ENCODE measurements at regions not wholly inside any gene's neighbourhood (a gene's known extent, or its start where the extent isn't known, plus 50 kb on each side); places are given as distances from the start of the nearest gene placed in this dataset.

- H3K36me3 ChIP-seq (ENCODE audit: control insufficient read depth, insufficient read depth, low read length), result no peaks in the 10 kb centered on the region
- H3K9me3 ChIP-seq (ENCODE audit: control insufficient read depth, low read length), result no peaks in the 10 kb centered on the region
- H2AFZ ChIP-seq, result no peak overlapping the region
- no peak for TF ChIP-seq CTCF (IDR thresholded peaks at IDR 0.05)
- no peak overlapping the region for H3K4me2 ChIP-seq (ENCODE audit: low read length)
- no peaks in the 10 kb centered on the region for H3K27me3 ChIP-seq (ENCODE audit: control insufficient read depth, insufficient read depth, low read length)
- H3K27ac ChIP-seq, result no peak overlapping the region
- no peak overlapping the region for H3K4me3 ChIP-seq (ENCODE audit: low read depth, low read length)
- H3K4me1 ChIP-seq, result peaks cover 6% of the 10 kb centered on the region
- H3K79me2 ChIP-seq, result no peaks in the 10 kb centered on the region
- no peak overlapping the region for H3K9ac ChIP-seq
Observed at GRCh38 chr6:19550380-19550779, 286.8 kb upstream of the ID4 start.

GRCh38 chr6:19551611-19552010 lies 285.6 kb upstream of the ID4 start:
- H3K4me2 ChIP-seq (ENCODE audit: low read length), result no peak overlapping the region
- no peak for TF ChIP-seq CTCF (IDR thresholded peaks at IDR 0.05)
- no peaks in the 10 kb centered on the region for H3K9me3 ChIP-seq (ENCODE audit: control insufficient read depth, low read length)
- no peak overlapping the region for H3K4me3 ChIP-seq (ENCODE audit: low read depth, low read length)
- no peaks in the 10 kb centered on the region for H3K36me3 ChIP-seq (ENCODE audit: control insufficient read depth, insufficient read depth, low read length)
- H3K4me1 ChIP-seq, result peaks cover 6% of the 10 kb centered on the region
- no peak overlapping the region for H3K27ac ChIP-seq
- no peaks in the 10 kb centered on the region for H3K27me3 ChIP-seq (ENCODE audit: control insufficient read depth, insufficient read depth, low read length)
- no peak overlapping the region for H3K9ac ChIP-seq
- H3K79me2 ChIP-seq, result no peaks in the 10 kb centered on the region
- H2AFZ ChIP-seq, result no peak overlapping the region

GRCh38 chr6:19552076-19552475 lies 285.1 kb upstream of the ID4 start:
- Histone ChIP-seq H3K4me1 (peaks cover 6% of the 10 kb centered on the region), H3K9me3 (ENCODE audit: control insufficient read depth, low read length) (no peaks in the 10 kb centered on the region), H3K4me3 (ENCODE audit: low read depth, low read length) (no peak overlapping the region), H3K9ac (no peak overlapping the region), H3K27me3 (ENCODE audit: control insufficient read depth, insufficient read depth, low read length) (no peaks in the 10 kb centered on the region), H2AFZ (no peak overlapping the region), H3K36me3 (ENCODE audit: control insufficient read depth, insufficient read depth, low read length) (no peaks in the 10 kb centered on the region), H3K4me2 (ENCODE audit: low read length) (no peak overlapping the region), H3K27ac (no peak overlapping the region), H3K79me2 (no peaks in the 10 kb centered on the region)
- no peak for TF ChIP-seq CTCF (IDR thresholded peaks at IDR 0.05)

- Histone ChIP-seq H3K4me3 (ENCODE audit: low read depth, low read length) (no peak overlapping the region), H3K36me3 (ENCODE audit: control insufficient read depth, insufficient read depth, low read length) (no peaks in the 10 kb centered on the region), H3K9ac (no peak overlapping the region), H3K27ac (no peak overlapping the region), H3K4me2 (ENCODE audit: low read length) (no peak overlapping the region), H3K4me1 (peaks cover 6% of the 10 kb centered on the region), H3K9me3 (ENCODE audit: control insufficient read depth, low read length) (no peaks in the 10 kb centered on the region), H3K79me2 (no peaks in the 10 kb centered on the region), H2AFZ (no peak overlapping the region), H3K27me3 (ENCODE audit: control insufficient read depth, insufficient read depth, low read length) (no peaks in the 10 kb centered on the region)
- TF ChIP-seq CTCF (IDR thresholded peaks at IDR 0.05), result no peak
Observed at GRCh38 chr6:19552588-19552987, 284.6 kb upstream of the ID4 start.

- no peak overlapping the region for H3K4me3 ChIP-seq (ENCODE audit: low read depth, low read length)
- no peak for TF ChIP-seq CTCF (IDR thresholded peaks at IDR 0.05)
- H3K36me3 ChIP-seq (ENCODE audit: control insufficient read depth, insufficient read depth, low read length), result no peaks in the 10 kb centered on the region
- H2AFZ ChIP-seq, result no peak overlapping the region
- no peak overlapping the region for H3K9ac ChIP-seq
- H3K27ac ChIP-seq, result no peak overlapping the region
- peaks cover 6% of the 10 kb centered on the region for H3K4me1 ChIP-seq
- H3K79me2 ChIP-seq, result no peaks in the 10 kb centered on the region
- no peaks in the 10 kb centered on the region for H3K27me3 ChIP-seq (ENCODE audit: control insufficient read depth, insufficient read depth, low read length)
- H3K9me3 ChIP-seq (ENCODE audit: control insufficient read depth, low read length), result no peaks in the 10 kb centered on the region
- H3K4me2 ChIP-seq (ENCODE audit: low read length), result no peak overlapping the region
Observed at GRCh38 chr6:19554356-19555225, 282.6 kb upstream of the ID4 start.

Data from parathyroid adenoma (tissue), 2 donors.